ENCODE measurements at regions not wholly inside any gene's neighbourhood (a gene's known extent, or its start where the extent isn't known, plus 50 kb on each side); places are given as distances from the start of the nearest gene placed in this dataset.

DNA sequence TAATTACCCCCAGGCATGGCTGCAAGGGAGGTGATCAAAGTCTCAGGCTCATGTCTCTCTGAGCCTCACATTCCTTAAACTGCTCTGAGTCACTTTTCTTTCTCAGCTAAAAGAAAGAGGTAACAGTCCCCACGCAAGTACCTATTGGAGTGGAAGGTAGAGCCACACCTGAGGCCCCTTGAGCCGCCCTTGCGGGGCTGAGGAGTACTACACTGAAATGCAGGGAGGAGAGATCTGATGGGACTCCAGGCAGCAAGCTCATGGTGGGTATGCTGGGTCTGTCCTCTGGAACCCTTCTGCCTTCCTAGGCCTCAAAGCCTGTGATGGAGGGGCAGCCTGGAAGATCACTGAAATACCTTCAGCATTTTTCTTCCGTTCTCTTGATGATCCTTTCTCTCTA lies 960.0 kb downstream of the DNAJB9 start:
- TF ChIP-seq CTCF (IDR thresholded peaks at IDR 0.05): no peak
- DNase-seq (ENCODE audit: low spot score): no peak
- ATAC-seq (ENCODE audit: low FRiP score): no peak

DNA sequence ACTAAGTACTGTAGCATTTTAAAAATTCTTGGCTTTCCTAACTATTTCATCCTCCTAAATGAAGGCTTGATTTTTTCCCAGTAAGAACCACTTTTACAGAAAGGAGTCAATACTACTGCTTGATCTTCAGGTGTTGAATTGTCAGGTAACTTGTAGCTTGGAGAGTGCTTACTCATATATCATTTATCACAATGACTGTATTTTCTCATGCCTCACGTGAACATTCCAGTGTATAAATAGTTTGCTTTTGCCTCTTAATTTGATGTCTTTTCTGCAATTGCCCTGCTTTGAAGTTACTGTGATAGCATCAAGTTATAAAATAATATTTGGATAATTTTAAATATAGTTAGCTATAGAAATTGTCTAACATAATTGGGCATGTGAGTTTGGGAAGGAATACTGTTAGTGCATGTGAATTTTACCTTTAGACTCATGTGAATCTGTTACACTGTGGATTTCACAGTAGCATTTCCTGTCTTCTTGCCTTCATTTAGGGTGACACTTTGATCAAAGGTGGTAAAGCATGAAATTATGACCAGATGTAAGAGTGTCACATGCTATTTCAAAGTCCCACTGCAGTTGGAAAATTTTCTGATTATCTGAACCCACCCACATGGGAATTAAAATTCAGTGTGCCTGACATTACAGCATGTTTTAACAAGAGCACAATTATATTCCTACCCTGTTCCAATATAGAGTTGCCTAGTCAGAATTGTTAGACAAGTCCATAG lies 962.8 kb downstream of the DNAJB9 start:
- TF ChIP-seq CTCF (IDR thresholded peaks at IDR 0.05): no peak
- DNase-seq (ENCODE audit: low spot score) (no peak), ATAC-seq (ENCODE audit: low FRiP score) (no peak)

- no peak for DNase-seq (ENCODE audit: low spot score)
- no peak for ATAC-seq (ENCODE audit: low FRiP score)
- no peak for TF ChIP-seq CTCF (IDR thresholded peaks at IDR 0.05)
Observed at GRCh38 chr7:109545686-109546085, 976.0 kb downstream of the DNAJB9 start.

GRCh38 chr7:109549471-109550193 lies 980.0 kb downstream of the DNAJB9 start:
- ATAC-seq (ENCODE audit: low FRiP score): no peak
- no peak for TF ChIP-seq CTCF (IDR thresholded peaks at IDR 0.05)
- DNase-seq (ENCODE audit: low spot score): no peak

- ATAC-seq (ENCODE audit: low FRiP score) (no peak), DNase-seq (ENCODE audit: low spot score) (no peak)
- TF ChIP-seq CTCF (IDR thresholded peaks at IDR 0.05): no peak
Observed at GRCh38 chr7:109552017-109552416, 982.3 kb downstream of the DNAJB9 start.

- no peak for TF ChIP-seq CTCF (IDR thresholded peaks at IDR 0.05)
- ATAC-seq (ENCODE audit: low FRiP score) (no peak), DNase-seq (ENCODE audit: low spot score) (no peak)
Observed at GRCh38 chr7:109577265-109577664, 1007.6 kb downstream of the DNAJB9 start.

- ATAC-seq (ENCODE audit: low FRiP score) (no peak), DNase-seq (ENCODE audit: low spot score) (no peak)
- TF ChIP-seq CTCF (IDR thresholded peaks at IDR 0.05): no peak
Observed at GRCh38 chr7:109579901-109580300, 1010.2 kb downstream of the DNAJB9 start.
